Epithelial cell of prostate (primary cell): ENCODE measurements at regions not wholly inside any gene's neighbourhood (a gene's known extent, or its start where the extent isn't known, plus 50 kb on each side); places are given as distances from the start of the nearest gene placed in this dataset.
A peak's percentile ranks its signal among the peaks of the same experiment; 100 is the strongest.

Experiments used
- DNase-seq: peaks from one replicate; pipeline ENCODE4 v3.0.0-alpha.2; 2011; ENCODE audit warnings: low read depth, low spot score
- H3K27ac ChIP-seq: fragments of 450-650 bp; 2 replicates; pipeline ENCODE4 v1.5.1; 2017; ENCODE audit warnings: mild to moderate bottlenecking

- DNase-seq, result no peak
- no peak overlapping the region for H3K27ac ChIP-seq
These were observed 514.4 kb upstream of the TNC start for GRCh38 chr9:115632391-115632790.

DNA sequence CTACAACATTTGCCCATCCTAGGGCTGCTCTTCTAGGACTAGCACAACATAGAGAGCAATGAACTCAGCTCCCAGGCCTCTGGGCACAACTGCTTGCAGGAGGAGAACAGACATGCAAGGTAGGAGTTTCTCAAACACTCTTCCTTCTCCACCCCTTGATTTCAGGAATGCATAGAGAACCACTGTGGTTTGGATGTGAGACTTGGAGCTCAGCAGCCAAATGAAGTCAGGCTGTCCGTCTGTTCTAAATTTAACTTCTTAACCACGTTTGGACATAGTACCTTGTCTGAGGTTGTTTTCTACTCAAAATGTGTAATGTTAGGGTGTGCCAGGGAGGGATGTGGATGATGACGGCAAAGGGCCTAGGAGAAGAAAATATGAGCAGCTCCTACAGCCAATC lies 515.1 kb upstream of the TNC start:
- no peak for DNase-seq
- no peak overlapping the region for H3K27ac ChIP-seq

DNA sequence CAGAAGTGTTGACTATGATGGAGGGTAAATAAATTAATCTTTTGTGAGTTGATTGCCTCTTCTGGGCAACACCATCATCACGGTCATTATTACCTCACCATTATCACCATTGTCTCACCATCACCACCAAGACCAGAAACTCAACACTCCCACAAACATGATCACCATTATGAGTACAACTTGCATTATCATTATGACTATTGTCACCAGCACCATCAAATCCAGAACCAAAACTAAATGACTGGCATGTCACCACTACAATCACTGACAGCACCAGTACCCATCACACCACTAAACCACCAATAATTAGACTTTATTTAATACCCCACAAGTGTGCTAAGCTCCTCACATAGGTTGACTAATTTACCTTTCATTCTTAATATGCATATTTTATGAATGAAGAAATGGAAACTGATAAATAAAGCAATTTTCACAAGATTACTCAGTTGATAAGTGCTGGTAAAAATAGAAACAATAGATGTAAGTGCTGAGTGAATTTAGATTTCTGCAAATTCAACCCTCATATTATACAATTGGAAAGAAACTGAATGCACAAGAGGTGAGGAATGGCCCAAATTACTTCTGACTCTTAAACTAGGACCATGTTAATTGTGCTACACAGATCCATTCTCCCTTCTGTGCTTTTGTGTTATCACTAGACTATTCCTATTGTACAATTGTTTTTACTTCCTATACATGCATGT lies 517.8 kb upstream of the PAPPA start:
- no peak for DNase-seq
- H3K27ac ChIP-seq, result no peak overlapping the region

- peak overlapping the region; percentile 22 for H3K27ac ChIP-seq
- DNase-seq, result peak; percentile 14
These were observed 517.0 kb upstream of the PAPPA start for GRCh38 chr9:115636596-115636995.

DNA sequence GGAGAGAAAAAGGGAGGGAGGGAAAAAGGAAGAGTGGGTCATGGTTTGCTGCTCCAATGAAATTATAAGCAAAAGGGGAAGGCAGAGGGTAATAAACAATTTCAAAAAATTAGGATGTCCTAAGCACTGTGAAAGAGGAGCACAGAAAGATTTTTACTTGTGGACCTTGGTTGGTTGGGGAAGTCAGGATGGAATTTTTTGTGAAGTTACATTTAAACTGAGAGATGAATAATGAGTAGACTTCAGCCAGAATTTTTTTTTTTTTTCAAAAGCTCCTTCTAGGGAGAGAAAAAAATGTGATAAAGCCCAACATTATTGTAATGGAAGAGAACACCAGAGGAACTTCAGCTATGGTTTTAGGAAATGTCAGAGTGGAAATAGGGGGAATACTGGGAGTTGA lies 515.9 kb upstream of the PAPPA start:
- DNase-seq, result no peak
- H3K27ac ChIP-seq, result no peak overlapping the region

GRCh38 chr9:115640887-115641286 lies 512.7 kb upstream of the PAPPA start:
- peak; percentile 50 for DNase-seq
- peak overlapping the region; percentile 68 for H3K27ac ChIP-seq

DNA sequence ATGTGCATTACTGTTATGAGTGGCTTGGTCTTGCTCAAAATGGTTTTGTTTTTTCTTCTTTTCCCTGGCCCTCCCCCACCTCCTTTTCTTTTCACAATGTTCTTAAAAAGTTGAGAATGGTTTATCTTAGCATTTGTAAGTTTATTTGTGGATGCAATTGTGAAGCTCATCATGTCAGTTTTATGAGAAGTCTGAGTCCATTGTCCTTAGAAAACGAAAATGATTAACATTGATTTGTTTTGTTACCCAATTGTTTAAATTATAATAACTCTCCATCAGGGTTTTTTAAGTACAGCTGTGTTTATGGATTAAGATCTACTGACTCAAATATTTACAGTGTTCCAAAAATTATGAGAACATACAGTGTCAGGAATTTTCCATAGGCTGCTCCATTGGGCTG lies 511.3 kb upstream of the PAPPA start:
- no peak for DNase-seq
- H3K27ac ChIP-seq, result no peak overlapping the region

DNA sequence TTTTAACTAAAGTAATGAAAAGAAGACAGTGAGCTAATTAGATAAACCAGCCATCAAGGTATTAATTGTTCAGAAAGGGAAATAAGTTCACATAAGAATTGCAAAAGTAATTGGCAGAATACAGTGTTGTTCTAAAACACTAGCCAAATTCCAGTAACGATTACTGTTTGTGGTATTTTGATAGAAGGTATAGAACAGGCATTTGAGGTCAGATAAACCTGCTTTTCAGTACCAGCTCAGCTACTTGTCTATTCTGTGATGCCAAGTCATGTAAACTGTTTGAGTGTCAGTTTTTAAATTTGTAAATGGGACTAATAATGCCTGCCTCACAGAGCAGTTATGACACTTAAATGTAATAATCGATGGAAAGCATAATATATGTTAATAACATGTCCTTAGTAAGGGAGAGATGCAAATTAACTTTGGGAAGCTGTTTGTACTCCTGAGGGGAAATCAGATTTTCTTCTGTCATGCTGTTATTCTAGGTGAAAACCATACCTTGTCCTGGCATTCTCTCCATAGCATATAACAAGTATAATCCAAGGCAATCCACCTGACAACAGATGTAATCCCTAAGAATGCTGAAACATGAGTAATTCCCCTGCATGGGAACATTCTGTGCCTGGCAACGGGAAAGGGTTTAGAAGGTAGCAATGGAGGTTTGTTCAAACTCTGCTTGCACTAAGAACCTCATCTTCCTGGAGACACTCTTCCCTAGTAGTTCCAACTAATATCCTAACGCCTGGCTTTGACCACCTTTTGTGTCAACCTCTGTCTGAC lies 509.5 kb upstream of the PAPPA start:
- H3K27ac ChIP-seq, result no peak overlapping the region
- DNase-seq, result no peak

- DNase-seq, result no peak
- H3K27ac ChIP-seq, result no peak overlapping the region
These were observed 503.6 kb upstream of the PAPPA start for GRCh38 chr9:115649991-115650472.

- DNase-seq, result no peak
- H3K27ac ChIP-seq, result peak overlapping the region; percentile 13
These were observed 502.8 kb upstream of the PAPPA start for GRCh38 chr9:115650768-115651167.

DNA sequence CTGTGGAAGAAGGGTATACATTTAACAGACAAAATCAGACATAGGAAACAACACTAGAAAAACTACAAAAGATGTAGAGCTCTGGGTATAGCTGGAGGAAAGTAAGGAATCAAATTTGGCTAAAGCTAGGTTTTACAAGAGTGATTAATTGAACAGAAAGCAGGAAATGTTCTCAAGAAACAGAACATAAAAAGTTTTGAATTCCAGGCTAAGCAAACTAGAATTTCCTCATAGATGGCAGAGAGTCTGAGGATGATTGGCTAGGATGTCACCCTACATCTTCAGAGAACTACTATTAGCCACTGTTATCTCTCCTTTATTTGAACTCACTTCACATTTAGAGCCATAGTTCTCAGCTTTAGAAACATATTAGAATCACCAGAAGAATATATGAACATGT lies 502.1 kb upstream of the PAPPA start:
- no peak for DNase-seq
- H3K27ac ChIP-seq, result peak overlapping the region; percentile 13

DNA sequence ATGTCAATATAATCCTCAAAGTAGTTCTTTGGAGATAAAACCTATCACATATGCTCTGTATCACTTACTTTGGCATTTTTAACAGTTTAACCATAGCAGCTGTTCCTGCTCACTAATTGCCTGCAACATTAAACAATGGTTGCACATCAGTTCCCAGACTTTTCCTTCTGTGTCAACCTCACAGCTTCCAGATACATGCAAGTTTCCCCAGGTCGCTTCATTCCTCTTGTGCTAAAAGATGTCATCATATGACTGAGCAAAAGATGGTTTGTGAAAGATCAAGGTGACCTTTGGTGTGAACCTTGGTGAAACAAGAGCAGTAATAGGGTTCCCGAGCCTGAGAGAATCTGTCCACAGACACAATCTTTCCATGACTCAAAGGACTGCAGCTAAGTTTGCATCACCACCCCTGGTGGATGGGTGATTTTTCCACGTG lies 500.4 kb upstream of the PAPPA start:
- no peak for DNase-seq
- H3K27ac ChIP-seq, result no peak overlapping the region

DNA sequence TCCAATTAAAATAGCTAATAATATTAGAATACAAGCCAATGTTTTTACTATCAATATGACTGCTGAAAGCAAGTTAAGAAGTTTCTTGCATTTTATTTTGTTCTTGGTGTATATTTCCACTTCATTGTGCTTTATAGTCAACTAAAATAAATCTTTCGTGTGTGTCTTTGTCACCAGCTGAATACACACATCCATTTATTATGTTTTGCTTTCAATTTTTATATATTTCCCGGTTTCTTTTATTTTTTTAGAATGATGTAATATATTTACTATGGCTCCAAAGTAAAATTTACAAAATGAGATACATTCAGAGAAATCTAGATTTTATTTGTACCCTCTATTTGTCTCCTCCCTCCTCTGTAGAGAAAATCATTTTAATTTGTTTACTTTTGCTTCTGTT lies 495.9 kb upstream of the PAPPA start:
- no peak for DNase-seq
- H3K27ac ChIP-seq, result no peak overlapping the region

DNA sequence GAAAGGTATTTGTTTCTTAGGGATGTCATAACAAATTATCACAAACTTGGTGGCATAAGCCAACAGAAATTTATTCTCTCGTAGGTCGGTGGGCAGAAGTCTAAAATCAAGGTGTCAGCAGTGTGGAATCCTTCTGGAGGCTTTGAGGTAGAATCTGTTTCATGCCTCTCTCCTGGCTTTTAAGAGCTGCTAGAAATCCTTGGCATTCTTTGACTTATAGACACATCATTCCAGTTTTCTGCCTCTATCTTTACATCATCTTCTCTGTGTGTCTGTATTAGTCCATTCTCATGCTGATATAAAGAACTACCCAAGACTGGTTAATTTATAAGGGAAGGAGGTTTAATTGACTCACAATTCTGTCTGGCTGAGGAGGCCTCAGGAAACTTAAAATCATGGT lies 488.1 kb upstream of the PAPPA start:
- DNase-seq, result no peak
- no peak overlapping the region for H3K27ac ChIP-seq

DNA sequence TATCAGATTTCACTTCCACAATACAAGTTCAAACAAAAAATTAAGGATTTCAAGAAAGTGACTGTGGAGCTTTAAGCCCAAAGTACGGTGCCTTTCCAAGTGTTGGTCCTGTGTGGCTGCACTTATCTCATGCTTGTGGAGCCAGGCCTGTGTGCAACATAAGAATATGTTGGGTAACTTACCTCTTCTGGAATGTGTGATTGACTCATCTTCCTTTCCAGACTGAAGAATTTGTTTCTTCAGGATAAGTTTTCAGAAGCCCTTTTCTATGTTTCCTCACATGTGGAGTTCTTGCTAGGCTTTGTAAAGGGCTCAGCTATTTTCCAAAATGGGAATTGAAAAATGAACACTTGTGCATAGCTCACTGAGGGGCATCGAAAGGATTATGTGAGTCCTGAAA lies 485.1 kb upstream of the PAPPA start:
- DNase-seq, result no peak
- H3K27ac ChIP-seq, result peak overlapping the region; percentile 99

- H3K27ac ChIP-seq, result peak overlapping the region; percentile 99
- DNase-seq, result no peak
These were observed 482.2 kb upstream of the PAPPA start for GRCh38 chr9:115671236-115671962.

- no peak for DNase-seq
- peak overlapping the region; percentile 99 for H3K27ac ChIP-seq
These were observed 481.7 kb upstream of the PAPPA start for GRCh38 chr9:115671963-115672305.

DNA sequence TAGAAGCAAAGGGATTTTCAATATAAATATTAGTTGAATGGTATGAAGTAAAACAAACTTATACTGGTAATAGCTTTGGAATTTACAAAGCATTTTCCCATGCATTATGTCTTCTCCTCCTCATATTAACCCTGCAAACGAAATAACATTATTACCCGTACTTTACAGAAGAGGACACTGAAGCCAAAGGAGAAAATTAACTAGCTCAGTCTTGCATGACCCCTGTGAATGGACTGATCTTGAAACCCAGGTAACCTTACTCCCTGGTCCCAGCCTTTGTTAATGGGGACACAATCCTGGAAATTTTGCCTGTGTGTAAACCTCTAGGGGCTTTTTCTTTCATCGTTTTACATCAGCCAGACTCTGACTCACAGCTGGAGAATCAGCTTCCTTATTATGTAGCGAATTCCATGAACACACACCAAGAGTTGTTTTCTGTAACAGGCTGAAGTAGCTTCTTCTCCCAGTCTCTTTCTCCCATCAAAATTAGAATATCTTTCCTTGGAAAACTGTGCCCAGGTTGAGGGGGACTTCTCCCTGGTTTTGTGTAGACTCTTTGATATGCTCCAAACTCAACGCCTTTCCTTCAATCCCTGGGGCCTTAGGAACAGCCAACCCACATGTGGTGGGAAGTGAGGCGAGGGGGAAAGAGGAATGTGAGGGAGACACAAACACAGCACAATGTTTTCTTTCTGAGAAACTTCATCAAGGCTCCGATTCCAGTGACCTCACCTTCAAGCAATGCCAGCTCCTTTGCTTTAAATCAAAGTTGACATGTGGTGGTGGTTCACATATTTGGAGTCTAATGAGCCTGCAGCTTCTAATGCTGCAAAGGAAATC lies 480.9 kb upstream of the PAPPA start:
- H3K27ac ChIP-seq, result peak overlapping the region; percentile 99

GRCh38 chr9:115673599-115673998 lies 480.0 kb upstream of the PAPPA start:
- peak overlapping the region; percentile 99 for H3K27ac ChIP-seq

More for the DNA sequence above, 480.9 kb upstream of the PAPPA start:
- peak; percentile 58 for DNase-seq

GRCh38 chr9:115674091-115674490 lies 479.5 kb upstream of the PAPPA start:
- DNase-seq, result no peak
- H3K27ac ChIP-seq, result peak overlapping the region; percentile 99

More at GRCh38 chr9:115673599-115673998, 480.0 kb upstream of the PAPPA start:
- DNase-seq, result no peak
